ENCODE measurements at regions not wholly inside any gene's neighbourhood (a gene's known extent, or its start where the extent isn't known, plus 50 kb on each side); places are given as distances from the start of the nearest gene placed in this dataset.
"Not testable (repeated sequence)": the region's sequence is repeated elsewhere in the genome, so short reads cannot be mapped to it uniquely, and the experiment has no call there.

DNA sequence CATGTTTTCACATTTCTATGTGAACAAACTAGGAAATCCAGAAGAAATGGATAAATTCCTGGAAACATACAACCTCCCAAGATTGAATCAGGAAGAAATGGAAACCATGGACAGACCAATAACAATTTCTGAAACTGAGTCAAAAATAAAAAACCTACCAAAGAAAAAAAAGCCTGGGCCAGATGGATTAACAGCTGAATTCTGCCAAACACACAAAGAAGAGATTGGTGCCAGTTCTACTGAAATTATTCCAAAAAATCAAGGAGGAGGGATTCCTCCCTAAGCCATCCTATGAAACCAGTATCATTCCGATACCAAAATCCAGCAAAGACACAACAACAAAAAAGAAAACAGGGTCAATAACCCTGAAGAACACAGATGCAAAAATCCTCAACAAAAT is 166.9 kb upstream of the FBXL7 start:
- DNase-seq: no peak

DNA sequence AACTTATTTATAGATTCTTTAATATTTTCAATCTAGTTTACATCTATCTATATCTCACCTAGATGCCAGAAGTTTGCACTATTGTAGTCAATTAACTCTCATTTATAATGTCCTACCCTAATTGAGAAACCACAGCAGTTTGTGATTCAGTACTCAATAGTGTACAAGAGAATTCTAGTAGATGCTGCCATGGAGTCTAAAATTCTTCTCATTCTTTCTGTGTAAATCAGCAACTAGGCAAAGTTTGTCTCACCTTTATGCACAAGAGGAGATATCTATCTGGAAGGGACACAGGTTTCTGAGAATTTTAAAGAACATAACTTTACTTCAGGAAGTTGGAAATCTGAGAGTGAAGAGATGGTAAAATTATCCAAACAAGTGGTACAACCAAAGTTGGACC is 173.0 kb upstream of the FBXL7 start:
- DNase-seq: no peak

DNA sequence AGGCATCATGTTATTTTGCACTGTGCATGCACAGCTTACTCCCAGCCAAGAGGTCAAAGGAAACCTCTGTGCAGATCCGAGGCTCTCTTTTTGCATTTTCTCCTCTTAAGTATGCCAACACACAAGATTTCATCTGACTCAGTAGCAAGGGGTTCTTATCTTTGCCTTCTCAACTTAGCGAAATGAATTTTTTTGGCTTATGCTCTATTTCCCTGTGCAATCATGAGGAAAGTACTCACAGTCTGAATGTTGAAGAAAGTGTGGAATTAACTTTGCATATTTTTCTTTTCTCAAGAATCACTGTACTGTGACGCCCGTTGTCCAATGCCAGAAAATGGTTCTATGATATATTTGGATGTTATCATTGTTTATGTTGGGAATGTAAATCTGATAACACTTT is 173.5 kb upstream of the FBXL7 start:
- DNase-seq: no peak

DNA sequence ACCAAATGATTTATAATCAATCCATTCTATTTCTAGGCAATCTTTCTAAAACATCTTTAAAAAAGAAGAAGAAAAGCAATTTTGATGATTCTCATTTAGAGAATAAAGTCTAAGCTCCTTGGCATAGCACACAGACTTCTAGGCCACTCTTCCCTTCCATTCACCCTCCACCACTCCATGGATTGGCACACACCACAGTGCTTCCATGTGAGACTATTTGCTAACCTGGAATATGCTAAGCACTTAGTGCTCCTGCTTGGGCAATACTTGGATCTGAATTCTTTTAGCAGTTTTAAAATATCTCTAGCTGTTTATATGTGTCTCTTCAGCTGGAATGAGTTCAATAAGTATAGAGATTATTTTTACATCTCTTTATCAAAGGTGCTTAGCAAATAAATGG is 177.6 kb upstream of the FBXL7 start:
- DNase-seq: no peak

DNA sequence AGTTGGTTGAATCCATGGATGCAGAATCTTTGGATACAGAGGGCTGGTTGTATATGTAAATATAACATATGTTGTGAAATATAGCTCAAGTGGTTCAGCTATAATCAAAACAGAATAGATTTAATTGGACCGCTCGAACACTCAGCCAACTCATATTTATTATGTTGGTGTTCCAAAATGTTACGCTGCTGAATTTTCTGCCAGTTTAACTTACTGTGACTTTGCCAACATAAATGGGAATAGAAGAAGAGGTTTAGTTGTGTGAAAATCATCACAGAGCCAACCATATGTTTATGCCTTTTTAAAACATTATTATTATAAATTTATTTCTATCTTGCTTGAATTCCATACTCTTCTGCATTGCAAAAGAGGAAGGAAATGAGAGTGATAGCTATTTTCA is 178.2 kb upstream of the FBXL7 start:
- no peak for DNase-seq

DNA sequence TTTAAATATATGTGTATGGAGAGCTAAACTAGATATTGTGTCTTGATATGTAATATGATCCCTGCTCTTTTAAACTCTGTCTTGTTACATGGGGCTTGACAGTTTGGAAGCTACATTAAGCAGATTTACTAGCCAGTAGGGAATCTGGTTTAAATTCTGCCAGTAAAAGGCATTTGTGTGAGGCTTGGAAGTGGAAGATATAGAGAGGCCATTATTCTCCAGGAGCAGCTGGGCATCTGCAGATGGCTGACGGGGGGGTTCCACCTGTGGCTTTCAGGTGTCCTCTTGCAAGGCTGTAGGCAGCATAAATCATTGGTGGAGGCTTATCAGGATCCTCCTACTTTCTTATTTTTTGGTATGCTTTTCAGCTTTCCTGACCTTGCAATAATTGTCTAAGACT is 179.1 kb upstream of the FBXL7 start:
- no peak for DNase-seq

DNA sequence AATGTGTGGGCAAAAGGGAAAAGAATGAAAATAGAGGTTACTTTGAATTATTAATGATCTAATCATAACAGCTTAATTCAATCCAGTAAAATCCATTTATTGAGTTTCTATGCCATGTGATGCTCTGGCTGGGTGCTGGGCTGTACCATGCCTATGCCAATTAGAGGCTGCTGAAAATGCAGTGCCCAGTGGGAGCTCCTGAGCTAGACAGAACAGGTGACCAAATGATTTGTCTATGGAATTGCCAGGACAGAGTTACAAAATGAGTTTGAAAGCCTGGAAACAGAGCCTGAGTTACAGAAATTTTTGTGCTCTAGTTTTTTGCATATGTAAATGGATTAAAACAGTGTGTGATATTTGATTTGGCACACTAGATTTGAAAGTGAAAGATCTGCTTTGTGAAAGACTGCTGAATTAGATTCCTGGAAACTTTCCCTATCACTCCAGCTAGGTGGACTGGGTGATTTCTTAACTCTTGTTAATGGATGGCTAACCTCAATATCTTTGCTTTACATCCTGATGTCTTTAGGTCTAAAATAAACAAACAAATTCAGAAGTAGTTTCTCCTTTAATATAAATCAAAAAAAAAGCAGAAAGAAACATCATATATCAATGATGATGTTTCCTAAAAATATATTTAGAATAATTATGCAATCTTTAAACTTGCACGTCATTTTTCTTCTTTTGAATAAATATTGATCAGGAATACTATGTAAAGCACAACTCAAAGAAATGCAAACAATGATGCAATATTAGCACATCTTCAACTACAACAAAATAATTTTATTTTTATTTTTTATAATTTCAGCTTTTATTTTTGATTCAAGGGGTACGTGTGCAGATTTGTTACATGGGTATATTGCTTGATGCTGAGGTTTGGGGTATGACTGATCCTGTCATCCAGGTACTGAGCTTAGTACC is 194.8 kb upstream of the FBXL7 start:
- DNase-seq: no peak

DNA sequence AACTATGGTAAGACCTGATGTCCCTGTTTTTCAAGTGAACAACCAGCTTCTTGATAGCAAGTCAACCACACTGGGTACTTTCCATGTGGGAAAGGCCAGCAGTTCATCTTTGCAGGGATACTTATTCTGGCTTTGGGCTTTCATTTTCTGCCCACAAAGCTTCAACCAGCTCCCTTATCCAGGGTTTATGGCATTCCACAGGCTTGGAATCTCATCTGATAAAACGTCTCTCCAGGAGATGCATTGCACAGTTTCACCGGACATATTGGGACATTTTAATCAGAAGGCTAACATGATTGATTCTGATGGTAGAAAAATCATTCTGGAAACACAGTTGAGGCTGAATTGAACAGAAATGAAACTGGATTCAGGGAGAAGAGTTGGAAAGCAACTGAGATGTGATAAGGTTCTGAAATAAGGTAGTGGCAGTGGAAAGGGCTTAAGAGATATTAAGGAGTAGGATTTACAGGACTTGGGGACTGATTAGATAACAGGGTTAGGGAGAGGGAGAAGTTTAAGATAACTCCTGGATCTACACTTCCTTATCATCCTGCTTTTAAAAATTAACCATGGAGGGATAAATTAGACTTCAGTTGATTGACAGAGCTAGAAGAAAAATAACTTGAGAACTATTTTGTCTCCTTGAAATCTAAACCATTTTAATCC is 195.8 kb upstream of the FBXL7 start:
- DNase-seq: no peak

DNA sequence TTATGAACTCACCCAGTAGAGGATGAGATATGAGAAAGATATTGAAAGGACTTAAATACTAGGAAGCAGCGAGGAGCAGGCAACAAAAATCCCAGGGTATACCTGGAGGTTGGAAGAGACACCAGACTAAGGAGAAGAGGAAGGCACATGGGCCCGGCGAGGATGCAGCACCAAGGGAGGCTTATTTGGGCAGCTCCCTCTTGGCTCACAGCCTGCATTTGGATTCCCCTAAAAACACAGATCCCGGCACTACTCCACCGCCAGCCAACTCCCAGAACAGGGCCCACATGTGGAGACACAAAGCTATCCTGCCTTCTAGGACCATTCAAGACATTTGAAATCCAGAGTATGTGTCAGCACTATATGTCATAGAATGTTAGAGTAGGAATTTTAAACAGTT is 199.8 kb upstream of the FBXL7 start:
- no peak for DNase-seq

DNA sequence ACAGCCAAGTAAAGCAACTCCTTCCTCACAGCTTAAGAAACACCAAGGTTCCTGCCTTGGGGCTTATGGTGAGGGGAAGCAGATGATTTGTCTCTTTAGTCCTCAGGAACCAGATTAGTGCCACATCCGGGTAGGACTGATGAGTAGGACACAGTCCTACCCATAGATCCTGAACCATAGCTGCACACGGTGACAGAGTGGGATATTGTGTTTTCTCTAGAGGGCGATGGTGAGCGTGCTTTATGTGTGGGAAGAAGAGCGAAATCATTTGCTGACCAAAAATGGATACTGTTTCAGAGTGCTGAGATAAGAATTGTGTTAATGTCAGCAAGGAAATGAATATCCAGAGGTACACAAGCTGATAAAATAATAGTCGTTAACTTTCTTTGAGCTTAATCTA is 209.0 kb upstream of the FBXL7 start:
- no peak for DNase-seq

DNA sequence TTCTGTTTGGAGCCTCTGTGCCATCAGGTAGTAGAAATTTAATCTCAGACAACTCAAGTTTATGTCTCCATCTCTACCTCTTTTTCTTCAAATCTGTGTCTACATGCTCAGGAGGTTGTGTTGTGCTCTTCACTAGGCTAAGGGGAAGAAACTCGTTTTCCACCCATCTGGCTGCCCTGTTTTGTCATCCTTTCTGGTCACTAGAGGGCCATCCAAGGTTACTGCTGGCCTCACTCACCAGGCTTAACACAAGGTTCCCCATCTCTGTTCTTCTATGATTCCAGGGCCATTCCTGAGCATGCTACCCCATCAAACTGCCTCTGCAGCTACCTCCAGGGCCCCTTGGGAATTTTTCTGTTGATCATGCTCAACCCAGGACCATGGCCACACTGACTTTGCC is 213.3 kb upstream of the FBXL7 start:
- no peak for DNase-seq

DNA sequence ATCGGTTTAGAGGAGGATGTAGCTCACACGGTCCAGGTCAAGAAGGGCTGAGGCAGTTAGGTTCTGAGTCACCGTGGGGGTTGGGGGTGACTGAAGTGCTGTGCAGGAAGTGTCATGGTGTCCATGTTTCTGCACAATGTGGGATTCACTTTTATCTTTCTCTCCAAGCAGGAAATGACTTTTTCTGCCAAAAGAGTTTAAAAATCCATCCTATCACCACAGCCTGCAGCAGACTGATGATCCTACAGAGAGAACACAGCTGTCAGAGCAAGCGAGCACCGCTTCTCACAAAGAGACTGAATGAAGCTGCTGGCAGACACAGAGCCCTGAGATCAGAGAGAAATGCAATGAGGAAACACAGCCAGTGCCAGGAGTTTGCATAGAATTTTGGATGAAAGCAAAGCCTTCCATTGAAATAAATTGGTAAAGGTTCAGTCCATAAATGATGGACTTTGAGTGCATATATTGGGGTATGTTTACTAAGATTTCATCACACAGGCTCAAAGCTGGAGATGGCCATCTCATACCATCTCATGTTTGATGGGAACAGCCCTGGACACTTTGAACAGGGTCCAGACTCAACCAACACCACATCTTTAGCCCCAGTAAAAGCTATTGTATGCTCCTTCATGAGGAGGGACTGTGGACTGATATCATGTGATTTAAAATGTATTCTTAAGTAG is 213.9 kb upstream of the FBXL7 start:
- no peak for DNase-seq

DNA sequence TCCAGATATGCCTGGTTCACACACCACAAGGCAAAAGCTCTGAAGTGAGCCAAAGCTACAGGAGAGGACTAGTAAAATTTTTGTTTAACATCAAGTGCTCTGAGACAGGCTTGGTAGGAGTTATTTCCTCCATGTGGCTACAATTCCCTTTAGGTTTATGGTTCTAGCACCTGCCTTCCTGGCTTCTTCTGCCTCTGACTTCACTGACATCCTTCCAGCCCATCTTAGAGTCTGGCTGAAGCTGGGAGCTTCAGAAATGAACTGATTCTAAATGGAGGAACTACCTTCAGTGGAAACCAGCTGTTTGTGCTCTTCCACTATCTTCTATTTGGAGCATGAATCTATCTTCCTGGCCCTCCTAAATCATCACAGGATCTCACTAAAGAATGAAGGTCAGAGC is 215.3 kb upstream of the FBXL7 start:
- DNase-seq: no peak

DNA sequence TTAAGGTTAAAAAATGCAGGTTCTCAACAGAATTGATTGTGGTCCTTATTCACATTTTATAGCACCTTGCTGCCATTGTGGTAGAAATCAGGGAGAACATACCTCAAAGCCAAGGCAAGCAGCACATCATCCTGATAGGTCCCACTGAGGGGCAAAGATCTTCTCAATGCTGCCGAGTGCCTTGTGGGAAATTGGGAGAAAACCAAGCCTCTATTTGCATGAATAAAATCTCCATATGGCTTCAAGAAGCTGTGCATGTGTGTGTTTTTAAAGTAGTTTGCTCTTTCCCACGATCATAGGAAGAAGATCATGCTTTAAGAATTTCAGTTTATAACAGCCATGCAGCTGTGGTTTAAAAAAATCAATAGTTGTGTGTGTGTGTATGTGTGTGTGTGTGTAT is 216.9 kb upstream of the FBXL7 start:
- DNase-seq: no peak

DNA sequence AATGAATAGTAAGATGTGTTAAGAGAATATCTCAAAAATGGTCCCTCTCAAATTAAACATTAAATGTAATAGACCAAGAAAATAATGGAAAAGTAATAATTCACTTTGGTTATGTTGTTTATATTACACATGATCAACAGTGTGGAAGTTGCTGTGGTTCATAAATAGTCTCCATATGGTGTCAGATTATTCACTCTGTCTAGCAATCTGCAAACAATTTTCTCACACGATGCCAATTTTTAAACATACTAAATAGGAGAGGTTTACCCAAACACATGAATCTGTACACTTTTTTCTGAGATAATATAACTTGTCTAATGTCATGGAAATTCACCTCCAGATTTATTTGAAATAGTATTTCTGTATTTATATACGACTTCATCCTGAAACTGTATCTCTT is 217.4 kb upstream of the FBXL7 start:
- no peak for DNase-seq

DNA sequence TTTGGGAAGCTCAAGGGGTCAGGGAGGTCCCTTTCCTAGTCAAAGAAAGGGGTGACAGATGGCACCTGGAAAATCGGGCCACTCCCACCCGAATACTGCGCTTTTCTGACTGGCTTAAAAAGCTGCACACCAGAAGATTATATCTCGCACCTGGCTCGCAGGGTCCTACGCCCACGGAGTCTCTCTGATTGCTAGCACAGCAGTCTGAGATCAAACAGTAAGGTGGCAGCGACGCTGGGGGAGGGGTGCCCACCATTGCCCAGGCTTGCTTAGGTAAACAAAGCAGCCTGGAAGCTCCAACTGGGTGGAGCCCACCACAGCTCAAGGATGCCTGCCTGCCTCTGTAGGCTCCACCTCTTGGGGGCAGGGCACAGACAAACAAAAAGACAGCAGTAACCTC is 228.4 kb upstream of the FBXL7 start:
- DNase-seq: not testable (repeated sequence)

DNA sequence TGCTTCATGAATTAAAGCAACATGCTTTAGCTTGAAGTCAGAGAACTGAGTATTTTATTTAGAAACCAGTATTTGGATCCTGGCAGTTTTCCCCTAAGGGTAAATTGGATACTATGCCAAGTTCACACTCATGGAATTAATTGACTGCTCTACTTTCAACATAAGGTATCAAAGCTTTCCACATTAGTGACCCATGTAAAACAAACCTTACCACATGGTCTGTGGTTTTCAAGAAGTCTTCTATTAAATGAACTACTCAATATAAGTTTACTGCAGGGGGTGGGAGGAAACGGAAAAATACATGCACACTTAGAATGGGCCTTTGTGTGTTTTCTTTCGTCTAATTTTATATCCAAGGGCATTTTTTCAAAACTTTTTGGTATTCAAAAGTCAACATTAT is 232.0 kb upstream of the FBXL7 start:
- no peak for DNase-seq

DNA sequence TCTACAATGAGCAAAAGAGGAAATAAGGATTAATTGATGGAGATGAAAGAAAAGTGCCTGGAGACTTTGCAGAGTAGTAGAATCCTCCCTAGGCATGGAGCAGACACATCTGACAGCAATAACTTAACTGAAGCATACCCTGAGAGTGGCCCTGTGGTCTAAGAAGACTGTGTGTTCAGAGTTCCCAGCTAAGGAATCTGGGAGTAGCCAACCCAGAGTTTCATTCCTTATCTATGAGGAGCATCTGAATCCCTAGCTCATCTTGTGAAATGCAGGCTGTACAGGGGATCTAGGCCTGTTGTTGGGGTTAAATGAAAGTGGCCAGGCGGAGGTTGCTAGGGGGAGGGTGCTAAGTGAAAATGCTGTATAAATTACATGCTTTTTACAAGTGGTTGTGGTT is 233.1 kb upstream of the FBXL7 start:
- no peak for DNase-seq

DNA sequence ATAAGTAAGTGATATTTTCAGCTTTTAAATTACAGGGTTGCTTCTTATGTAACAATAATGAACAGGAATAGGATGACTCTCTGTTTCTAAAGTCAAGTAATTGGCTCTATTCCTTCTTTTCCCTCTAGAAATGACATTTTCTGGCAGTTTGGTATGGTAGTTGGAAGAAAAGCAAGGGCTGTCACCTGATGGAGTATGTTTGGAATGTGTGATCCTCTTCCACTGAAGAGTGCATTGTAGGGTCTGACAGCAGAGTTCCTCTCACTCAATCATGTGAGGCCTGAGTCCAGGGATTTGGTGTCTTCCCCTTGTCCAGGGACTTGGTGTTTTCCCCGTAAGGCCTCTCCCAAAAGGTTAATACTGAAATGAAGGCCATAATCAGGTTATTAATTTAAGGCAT is 233.8 kb upstream of the FBXL7 start:
- no peak for DNase-seq

DNA sequence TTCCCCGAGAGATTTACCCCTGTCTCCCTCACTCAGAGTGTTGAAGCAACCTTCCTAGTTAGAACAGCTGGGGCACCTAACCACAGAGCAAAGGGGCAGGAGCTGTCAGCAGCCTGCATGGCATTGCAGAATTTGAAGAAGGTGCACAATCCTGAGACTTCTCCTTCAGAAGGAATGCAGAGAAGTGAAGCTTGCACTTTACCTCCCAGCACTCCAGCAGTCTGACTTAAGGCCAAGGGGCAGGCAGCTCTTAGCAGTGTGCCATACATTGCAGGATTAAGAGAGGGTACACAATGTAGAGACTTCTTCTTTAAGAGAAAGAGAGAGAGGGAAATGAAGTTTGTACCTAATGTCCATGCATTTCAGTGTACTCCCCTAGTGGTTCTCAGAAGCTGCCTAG is 236.0 kb upstream of the FBXL7 start:
- no peak for DNase-seq

DNA sequence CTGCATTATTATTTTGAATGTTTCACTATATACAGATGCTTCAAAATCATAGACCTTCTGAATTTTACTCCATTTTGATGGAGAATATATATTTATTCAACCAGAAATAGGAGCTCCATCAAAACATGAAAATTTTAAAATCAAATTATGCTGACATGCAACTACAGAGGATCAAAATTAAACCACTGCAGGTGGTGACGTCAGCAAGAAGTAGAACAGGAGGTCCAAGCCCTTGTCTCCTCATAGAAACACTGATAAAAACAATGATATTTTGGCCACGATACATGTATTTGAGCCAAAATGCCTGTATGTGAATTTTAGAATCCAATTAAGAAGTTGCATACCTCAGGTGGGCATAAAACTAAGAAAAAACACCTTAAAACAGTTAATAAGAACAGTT is 236.6 kb upstream of the FBXL7 start:
- DNase-seq: no peak

DNA sequence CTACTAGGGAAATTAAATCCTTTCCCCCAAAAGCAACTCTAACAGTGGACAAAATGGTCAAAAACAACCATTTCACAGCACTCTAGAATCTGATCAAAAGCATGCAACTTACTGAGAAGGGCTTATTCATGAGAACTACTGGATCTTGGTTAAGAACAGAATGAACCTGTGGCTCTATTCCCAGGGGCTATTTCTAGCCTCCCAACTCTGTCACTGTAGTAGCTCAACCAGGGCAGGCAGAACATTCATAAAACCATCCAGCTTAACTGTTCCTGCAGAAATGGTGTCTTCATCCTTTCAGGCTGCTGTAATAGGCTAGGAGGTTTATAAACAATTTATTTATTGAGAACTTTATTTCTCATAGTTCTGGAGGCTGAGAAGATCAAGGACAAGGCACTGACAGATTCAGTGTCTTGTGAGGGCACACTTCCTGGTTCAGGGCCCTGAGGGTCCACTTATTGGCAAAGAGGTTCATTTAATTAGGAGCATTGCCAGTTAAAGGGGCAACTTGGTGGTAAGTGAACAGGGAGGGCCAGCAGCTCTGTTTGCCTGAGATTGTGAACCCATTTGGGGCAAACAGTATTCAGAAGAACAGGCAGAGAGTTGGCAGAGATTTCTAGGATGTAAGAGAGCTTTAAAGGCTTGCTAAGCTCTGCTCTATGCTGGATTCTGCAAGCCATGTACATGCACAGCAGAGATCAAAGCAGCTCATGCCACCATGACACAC is 238.5 kb upstream of the FBXL7 start:
- DNase-seq: no peak
